Ammon's horn (tissue), 1 donor: ENCODE measurements at regions not wholly inside any gene's neighbourhood (a gene's known extent, or its start where the extent isn't known, plus 50 kb on each side); places are given as distances from the start of the nearest gene placed in this dataset.
"Not testable (repeated sequence)": the region's sequence is repeated elsewhere in the genome, so short reads cannot be mapped to it uniquely, and the experiment has no call there.

Experiments
- DNase-seq: peaks from one replicate; pipeline ENCODE4 v3.0.0-alpha.2; 2016; ENCODE audit warnings: low spot score

GRCh38 chr18:29874519-29875098 is 1167.9 kb downstream of the DSC3 start:
- peak; percentile 21 for DNase-seq

GRCh38 chr18:29873211-29873610 is 1169.3 kb downstream of the DSC3 start:
- no peak for DNase-seq

GRCh38 chr18:29871246-29871645 is 1171.3 kb downstream of the DSC3 start:
- no peak for DNase-seq

DNA sequence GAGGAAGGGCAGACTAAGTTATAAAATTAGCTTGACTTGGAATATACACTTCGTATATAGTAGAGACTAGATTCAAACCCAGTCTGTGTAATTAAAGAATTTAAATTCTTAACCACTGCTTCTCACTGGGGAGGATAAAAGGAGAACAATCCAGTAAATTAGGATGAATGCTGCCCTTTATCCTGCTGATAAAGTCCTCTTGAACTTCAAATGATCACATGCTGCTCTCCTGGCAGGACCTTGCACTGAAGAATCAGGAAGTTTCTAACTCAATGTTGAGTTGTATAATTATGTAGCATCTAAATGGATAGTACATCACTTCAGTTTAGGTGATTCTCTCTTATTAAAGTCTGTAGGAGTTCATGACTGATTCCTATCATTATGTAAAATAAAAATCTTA is 1179.7 kb downstream of the DSC3 start:
- DNase-seq: no peak

GRCh38 chr18:29855637-29856036 is 1186.9 kb downstream of the DSC3 start:
- no peak for DNase-seq

GRCh38 chr18:29853126-29853525 is 1189.4 kb downstream of the DSC3 start:
- no peak for DNase-seq

DNA sequence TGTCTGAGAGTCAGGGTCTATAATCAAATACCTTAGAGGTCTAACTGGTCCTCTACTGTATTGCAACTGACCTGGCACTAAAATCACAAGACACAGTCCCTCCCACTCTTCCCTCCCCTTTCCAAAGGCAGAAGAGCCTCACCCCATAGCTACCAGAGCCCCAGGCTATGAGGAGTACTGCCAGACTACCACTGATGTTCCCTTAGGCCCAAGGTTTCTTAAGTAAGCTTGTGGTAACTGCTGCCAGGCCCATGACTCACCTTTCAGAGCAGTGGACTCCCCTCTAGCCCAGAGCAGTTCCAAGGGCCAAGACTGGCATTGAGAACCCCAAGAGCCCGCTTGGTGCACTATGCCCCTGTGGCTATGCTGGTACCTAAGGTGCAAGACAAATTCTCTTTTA is 1193.4 kb downstream of the DSC3 start:
- DNase-seq: no peak

DNA sequence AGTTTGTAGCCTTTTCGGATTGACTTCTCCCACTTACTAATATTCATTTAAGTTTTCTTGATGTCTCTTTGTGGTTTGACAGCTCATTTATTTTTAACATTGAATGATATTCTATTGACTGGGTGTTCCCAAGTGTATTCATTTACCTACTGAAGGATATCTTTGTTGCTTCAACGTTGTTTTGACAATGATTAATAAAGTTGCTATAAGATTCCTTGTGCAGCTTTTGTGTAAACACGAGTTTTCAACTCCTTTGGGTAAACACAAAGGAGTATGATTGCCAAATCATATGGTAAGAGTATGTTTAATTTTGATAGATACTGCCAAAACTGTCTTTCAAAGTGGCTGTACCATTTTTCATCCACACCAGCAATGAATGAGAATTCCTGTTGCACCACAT is 1200.9 kb downstream of the DSC3 start:
- DNase-seq: no peak

DNA sequence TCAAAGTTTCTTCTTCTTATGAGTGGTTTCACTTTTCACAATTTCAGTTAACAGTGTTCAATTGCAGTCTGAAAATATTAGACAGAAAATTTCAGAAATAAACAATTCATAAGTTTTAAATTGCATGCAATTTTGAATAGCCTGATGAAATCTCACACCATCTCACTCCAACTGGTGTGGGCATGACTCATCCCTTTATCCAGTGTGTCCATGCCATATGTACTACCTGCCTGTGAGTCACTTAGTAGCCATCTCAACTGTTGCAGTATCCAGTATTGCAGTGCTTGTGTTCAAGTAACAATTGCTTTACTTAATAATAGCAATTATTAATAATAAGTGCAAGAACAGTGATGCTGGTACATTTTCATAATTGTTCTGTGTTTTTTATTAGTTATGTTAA is 1202.5 kb downstream of the DSC3 start:
- no peak for DNase-seq

- DNase-seq: not testable (repeated sequence)
Measured at GRCh38 chr18:29838961-29839360, 1203.6 kb downstream of the DSC3 start.

DNA sequence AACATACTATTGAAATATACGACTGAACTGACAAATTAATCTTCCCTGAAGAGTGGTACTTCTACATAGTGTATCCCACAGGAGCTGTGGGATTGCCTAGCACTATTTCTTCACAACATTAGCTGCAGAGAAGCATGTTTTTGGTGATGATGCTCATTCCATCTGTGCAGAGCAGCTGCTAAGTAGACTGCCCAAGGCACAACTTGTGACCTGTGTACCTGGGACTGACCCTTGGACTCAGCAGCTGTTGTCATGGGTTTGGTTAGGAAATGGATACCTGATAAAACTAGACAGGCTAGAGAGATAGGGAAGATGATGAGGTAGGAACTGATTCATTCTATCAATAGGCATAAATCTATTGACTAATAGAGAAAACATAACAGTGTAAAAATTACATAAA is 1204.0 kb downstream of the DSC3 start:
- DNase-seq: no peak

DNA sequence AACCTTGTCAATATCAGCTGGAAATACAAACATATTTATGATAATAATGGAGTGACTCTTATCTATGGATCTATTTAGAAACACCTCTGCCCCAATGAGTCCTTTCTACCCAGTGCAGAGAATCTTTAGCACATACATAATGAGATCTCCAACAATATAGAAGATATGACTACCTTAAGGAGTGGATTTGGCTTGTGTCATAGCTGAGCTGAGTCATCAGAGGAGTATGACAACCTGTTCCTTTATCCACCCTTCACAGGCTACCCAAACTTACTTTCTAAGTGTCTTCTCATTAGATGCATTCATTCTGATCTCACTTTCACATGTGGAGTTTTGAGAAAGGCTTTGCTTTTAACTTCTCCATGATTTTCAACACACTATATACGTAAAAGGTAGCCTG is 1218.9 kb downstream of the DSC3 start:
- DNase-seq: no peak

DNA sequence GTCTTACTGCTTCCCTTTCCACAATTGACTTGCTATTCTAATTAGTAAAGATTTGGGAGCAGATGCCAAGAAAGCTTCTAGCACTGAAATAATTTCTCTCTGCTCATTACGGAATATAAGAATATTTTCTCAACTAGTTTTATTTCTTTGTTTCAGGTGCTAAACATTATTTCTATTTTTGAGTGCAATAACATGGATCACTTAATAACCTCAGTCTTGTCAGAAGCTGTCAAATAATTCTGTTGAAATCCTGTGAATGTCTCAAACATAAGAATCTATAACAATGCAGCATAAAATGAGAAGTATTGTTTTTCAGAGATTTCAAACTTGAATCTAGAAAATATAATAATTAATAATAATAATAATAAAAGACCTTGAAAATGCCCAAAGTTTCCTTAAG is 1221.0 kb downstream of the DSC3 start:
- DNase-seq: no peak

- no peak for DNase-seq
Measured at GRCh38 chr18:29811519-29811918, 1231.0 kb downstream of the DSC3 start.

DNA sequence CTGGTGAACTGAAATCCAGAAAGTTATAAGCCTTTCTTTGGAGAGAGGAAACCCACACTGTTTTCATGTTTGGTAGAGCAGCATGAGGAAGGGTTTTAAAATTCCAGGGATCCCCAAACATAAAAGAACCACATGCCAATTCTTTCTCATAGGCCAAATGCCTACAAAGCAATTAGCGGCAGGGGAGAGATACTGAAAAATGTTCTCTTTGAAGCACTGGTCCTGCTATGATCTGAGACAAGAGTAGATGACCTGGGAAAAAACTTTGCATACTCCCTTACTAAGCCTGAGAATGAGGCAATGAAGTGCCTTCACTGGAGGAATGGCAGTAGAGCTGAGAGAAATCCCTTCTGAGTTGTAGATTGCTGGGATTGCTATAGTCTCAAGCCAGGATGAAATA is 1261.7 kb downstream of the DSC3 start:
- DNase-seq: no peak

- no peak for DNase-seq
Measured at GRCh38 chr18:29779096-29779495, 1263.4 kb downstream of the DSC3 start.

- no peak for DNase-seq
Measured at GRCh38 chr18:29753379-29753778, 1289.2 kb downstream of the DSC3 start.

DNA sequence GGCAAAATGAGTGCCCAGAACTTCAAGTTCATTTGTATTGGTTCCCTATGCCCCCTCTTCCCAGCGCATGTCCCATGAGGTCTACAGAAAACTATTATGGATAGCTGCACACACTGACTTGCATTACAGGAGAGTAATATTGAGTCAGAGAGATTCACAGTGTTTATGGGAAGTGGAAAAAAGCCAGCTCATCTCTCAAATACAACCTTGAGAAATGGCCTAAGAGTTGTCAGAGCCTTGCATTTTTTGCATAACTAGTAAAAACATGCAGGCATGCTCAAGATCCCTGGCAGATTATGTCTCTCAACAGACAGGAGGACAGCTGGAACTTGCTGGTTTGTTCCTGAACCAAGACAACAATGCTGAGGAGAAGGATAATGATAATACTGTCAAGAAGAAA is 1292.8 kb downstream of the DSC3 start:
- DNase-seq: no peak

DNA sequence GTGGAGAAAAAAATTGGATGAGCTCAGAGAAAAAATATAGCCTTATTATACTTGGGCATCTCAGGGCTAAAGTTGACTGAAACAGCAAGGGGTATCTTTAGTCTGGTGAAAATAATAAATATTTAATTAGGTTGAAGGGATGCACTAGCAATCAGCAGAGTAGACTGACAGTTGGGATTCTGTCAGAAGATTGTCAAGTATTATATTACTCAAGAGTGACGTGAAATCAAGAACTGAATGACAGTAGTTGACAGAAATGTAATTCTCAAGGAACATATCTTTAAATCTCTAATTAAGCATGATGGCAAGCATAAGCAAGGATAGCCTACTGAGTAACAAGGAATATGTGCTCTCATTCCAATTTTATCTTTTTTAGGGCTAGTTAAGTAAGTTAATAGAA is 1301.1 kb downstream of the DSC3 start:
- DNase-seq: no peak

- no peak for DNase-seq
Measured at GRCh38 chr18:29737620-29738019, 1304.9 kb downstream of the DSC3 start.

- no peak for DNase-seq
Measured at GRCh38 chr18:29737190-29737589, 1305.4 kb downstream of the DSC3 start.

DNA sequence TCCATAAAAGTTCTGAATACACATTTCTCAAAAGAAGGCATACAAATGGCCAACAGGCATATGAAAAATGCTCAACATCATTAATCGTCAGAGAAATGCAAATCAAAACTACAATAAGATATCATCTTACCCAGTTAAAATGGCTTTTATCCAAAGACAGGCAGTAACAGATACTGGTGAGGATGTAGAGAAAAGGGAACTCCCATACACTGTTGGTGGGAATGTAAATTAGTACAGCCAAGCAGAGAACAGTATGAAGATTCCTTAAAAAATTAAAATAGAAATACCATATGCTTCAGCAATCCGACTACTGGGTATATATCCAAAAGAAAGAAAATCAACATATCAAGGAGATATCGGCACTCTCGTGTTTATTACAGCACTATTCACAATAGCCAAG is 1312.5 kb downstream of the DSC3 start:
- DNase-seq: no peak

DNA sequence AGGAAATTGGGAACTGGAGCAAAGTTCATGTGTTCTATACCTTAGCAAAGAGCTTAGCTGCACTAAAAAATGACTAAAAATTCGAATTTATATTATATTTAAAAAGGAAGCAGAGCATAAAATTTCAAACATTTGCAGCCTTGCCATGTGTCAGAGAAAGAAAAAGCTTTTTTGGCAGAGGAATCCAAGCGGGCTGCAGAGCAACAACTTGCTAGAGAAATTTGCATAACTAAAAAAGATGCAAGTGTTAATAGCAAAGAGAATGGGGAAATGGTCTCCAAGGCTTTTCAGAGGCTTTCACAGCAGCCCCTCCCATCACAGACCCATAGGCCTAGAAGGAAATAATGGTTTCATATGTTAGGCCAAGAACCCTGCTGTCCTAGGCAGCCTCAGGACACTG is 1315.9 kb downstream of the DSC3 start:
- DNase-seq: no peak

DNA sequence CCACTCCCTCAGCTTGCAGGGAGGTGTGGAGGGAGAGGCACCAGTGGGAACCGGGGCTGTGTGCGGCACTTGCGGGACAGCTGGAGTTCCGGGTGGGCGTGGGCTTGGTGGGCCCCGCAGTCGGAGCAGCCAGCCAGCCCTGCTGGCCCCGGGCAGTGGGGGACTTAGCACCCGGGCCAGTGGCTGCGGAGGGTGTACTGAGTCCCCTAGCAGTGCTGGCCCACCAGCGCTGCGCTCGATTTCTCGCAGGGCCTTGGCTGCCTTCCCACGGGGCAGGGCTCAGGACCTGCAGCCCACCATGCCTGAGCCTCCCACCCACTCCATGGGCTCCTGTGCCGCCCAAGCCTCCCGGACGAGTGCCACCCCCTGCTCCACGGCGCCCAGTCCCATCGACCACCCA is 1319.1 kb downstream of the DSC3 start:
- not testable (repeated sequence) for DNase-seq

DNA sequence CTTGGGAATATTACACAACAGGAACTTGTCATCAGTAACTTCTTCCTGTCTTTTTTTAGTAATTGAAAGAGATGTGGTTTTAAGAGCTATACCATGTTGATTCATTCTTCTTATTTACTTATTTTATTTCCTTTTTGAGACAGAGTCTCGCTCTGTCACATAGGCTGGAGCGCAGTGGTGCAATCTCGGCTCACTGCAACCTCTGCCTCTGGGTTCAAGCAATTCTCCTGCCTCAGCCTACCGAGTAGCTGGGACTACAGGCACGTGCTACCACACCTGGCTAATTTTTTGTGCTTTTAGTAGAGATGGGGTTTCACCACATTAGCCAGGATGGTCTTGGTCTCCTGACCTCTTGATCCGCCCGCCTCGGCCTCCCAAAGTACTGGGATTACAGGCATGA is 1326.6 kb downstream of the DSC3 start:
- DNase-seq: not testable (repeated sequence)
